Epithelial cell of esophagus (primary cell): ENCODE measurements at regions not wholly inside any gene's neighbourhood (a gene's known extent, or its start where the extent isn't known, plus 50 kb on each side); places are given as distances from the start of the nearest gene placed in this dataset.
A peak's percentile ranks its signal among the peaks of the same experiment; 100 is the strongest.

Experiments
- DNase-seq: peaks from one replicate; pipeline ENCODE4 v3.0.0; 2010; ENCODE audit warnings: low read depth
- H3K4me3 ChIP-seq: 2 replicates; pipeline ENCODE4 v1.5.1; 2011; ENCODE audit warnings: mild to moderate bottlenecking, low read length, control low read depth
- TF ChIP-seq, protein P1 (sequence below): IDR thresholded peaks from 2 replicates; pipeline ENCODE4 v1.5.1; 2011; ENCODE audit warnings: low read depth, mild to moderate bottlenecking, low read length, control low read depth, inconsistent platforms; ENCODE audit not compliant: insufficient read depth; ENCODE audit errors: missing control alignments

DNA sequence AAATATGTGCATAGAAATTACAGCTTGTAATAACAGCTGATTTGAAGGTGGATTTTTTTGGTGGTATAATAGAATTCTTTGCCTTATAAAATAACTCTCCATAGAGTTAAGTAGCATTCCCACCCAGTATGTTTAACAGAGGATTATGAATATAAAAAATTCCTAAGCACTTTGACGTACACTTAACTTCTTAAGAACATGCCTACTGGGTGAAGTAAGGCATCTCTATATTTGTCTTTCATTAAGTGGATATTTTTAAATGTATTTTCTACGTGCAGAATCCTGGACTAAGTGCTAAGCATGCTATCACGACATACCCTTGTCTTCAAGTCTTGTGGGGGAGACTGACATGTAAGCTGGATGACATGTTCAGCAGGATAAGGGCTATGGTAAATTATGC is 217.7 kb upstream of the BMPER start:
- no peak overlapping the region for H3K4me3 ChIP-seq
- no peak for DNase-seq
- TF ChIP-seq, protein P1, sequence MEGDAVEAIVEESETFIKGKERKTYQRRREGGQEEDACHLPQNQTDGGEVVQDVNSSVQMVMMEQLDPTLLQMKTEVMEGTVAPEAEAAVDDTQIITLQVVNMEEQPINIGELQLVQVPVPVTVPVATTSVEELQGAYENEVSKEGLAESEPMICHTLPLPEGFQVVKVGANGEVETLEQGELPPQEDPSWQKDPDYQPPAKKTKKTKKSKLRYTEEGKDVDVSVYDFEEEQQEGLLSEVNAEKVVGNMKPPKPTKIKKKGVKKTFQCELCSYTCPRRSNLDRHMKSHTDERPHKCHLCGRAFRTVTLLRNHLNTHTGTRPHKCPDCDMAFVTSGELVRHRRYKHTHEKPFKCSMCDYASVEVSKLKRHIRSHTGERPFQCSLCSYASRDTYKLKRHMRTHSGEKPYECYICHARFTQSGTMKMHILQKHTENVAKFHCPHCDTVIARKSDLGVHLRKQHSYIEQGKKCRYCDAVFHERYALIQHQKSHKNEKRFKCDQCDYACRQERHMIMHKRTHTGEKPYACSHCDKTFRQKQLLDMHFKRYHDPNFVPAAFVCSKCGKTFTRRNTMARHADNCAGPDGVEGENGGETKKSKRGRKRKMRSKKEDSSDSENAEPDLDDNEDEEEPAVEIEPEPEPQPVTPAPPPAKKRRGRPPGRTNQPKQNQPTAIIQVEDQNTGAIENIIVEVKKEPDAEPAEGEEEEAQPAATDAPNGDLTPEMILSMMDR = no peak

DNA sequence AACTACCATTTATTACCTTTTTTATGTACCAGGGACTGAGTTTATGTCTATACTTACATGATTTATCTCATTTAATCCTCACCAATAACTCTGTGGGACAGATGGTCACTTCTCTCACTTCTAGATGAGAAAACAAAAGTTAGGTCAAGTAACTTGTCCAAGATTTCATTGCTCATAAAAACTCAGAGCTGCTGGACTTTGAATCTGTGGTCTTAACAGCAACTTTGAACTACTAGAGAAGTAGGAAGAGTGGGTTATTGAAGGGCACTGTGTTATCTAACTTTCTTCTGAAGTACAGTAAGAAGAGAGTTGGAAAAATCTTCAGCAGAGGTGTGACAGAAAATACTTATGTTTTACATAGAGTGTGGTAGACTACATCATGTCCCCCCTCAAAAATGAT is 214.2 kb upstream of the BMPER start:
- TF ChIP-seq, protein P1 = no peak
- H3K4me3 ChIP-seq = no peak overlapping the region
- DNase-seq = no peak

DNA sequence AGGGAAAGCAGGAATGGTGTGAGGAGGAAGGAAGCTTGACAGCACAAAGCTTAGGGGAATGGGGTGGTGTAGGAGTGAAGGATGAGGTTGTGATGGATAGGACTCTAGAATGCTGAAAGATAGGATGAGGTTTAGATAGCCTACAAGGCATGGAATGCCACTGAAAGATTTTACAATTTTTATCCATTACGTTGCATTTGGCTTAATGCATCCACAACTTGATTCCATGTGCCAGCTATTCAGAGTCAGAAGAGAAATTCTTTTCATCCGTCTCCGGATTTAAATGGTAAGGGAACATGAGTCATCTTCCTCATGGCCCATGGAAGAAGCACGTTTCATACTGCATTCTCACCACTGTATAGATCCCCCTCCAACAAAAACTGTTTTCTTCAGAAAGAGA is 212.4 kb upstream of the BMPER start:
- peak; percentile 40 for DNase-seq
- TF ChIP-seq, protein P1 = no peak
- H3K4me3 ChIP-seq = no peak overlapping the region

DNA sequence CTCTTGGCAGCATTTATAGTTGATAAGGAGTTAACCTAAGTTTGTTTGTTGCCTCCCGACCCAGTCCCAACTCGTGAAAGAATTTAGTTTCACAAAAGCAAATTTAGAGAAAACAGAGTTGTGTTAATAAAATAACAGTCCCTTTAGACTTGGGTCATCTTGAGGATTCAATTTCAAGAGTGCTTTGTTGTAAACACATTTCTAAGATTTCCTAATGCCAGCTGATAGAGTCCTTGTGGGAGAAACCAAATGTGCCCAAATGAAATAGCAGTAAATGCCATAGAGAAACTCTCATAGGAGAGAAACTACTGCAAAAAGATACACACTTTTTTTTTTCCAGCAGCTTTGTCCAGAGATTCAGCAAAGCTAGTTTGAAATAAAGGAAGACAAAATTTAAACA is 211.3 kb upstream of the BMPER start:
- TF ChIP-seq, protein P1 = no peak
- no peak for DNase-seq
- H3K4me3 ChIP-seq = no peak overlapping the region

DNA sequence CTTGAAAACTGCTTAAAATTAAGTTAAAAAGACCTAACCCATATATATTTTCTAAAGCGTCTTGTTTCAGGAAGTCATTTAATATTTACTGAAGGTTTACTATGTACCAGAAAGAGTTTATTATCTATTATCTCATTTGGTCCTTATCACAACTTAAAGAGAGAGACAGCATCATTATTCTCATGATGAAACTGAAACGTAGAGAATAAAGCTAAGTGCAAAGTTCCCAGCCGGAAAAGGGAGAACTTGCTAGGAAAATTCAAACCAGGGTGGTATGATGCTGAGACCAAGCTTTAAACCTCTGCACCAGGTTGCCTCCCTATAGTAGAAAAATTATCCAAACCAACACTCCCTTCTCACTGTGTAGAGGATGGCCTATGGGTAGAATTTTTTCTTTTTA is 207.7 kb upstream of the BMPER start:
- DNase-seq = no peak
- no peak overlapping the region for H3K4me3 ChIP-seq
- TF ChIP-seq, protein P1 = no peak

DNA sequence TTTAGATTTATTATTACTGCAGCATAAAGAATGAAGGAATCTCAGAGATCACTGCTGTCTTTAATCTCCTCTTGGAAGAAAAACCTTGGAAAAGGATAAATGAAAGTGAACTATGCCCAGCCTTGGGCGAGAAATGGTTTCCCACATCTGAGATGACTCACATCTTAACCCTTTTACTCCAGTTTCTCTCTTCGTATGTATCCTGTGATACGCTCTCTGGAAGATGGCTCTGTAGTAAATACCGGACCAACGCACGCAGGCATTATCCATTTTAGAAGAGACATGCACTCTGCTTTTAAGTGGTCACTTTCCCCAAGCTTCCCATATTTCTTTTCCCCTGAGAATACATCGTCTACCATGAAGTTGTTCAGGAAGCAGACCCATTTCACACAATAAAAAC is 207.3 kb upstream of the BMPER start:
- DNase-seq = no peak
- no peak overlapping the region for H3K4me3 ChIP-seq
- TF ChIP-seq, protein P1 = no peak

DNA sequence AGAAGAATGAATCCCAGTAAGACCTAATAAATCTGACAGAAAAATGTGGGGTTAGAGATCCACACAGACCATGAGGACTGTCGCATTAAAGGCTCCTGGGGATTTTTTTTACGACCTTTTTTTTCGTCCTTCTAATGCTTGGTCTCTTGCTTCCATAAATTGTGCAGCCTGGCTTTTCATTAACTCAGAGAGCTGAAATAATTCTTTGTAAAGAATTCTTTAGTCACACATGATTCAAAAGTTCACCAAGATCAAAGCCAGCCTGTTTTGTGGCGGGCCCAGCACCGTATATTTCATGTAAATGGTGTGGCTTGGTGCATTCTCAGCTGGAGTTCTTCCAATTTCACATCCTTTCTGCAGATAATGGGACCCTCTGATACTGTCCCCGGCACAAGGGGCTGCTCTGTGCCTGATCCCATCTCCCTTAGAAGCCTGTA is 206.6 kb upstream of the BMPER start:
- no peak for DNase-seq
- TF ChIP-seq, protein P1 = no peak
- H3K4me3 ChIP-seq = no peak overlapping the region
